Cerebellar cortex (tissue), 1 donor: ENCODE measurements at regions not wholly inside any gene's neighbourhood (a gene's known extent, or its start where the extent isn't known, plus 50 kb on each side); places are given as distances from the start of the nearest gene placed in this dataset.

Experiments used
- DNase-seq: peaks from one replicate; pipeline ENCODE4 v3.0.0-alpha.2; 2015; ENCODE audit warnings: low spot score

DNA sequence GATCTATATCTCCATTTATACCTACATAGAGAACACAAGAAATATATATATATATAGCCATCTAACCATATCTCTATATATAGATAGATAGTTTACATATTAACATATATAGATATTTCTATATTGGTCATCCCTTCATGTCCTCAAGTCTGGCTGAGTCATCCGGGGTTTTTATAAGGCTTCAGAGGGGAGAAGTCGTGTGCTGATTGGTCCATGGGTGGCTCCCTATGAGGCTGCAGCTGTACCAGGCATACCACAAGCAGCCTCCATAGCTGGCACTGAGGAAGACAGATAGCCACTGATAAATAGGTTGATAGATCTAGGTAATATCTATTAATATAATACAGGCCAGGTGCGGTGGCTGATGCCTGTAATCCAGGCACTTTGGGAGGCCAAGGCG, 618.3 kb upstream of the SETBP1 start:
- no peak for DNase-seq

DNA sequence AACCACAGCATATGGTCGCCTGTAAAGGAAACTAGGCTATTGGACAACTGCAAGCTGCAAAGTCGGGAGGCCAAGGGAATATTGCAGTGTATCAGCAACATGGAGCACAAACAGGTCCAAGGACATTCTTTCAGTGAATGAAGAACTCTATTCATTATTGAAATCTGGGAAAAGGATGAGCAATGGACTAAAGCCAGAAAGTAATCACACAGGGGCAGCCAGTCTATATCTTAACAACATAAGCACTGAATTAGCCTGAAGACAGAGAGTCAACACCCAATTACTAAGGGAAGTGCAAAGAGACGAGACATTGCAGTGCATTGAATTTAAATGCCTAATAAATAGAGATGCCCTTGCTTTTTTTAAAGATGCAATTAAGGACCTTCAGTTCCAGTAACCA, 615.5 kb upstream of the SETBP1 start:
- no peak for DNase-seq

DNA sequence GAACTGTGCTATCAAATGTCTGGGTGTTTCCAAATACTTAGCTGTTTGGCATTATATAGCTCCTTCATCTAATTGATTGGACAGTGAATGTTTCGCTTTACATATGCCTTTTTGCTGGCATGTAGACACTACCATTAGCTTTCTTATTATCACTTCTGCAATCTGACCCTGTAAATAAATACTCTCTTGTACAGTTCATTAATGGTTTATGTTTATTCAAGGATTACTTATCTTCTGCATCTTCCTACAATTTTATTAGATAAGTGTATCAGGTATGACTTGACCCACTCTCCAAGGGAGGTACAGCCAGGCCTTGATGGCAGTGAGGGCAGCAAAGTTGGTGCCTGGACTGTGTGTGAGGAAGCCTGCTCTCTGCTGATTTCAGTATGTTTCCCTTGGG, 614.1 kb upstream of the SETBP1 start:
- no peak for DNase-seq

DNA sequence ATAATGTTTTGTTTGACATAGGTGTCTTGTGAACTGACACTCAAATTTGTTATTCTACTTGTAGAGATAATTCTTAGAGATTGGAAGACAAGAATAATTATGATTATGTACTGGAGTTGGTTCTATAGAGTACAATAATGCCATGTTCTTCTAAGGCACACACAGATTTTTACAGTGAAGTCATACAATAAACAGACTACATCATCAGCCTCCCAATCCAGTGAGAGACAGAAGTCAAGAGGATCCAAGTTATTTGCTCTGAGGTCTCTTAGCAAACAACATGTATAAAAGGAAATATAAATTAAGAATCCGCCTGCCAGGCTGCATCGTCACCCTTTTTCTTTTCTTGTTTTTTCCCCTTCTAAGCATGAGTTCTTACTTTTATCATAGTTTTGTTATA, 613.5 kb upstream of the SETBP1 start:
- DNase-seq: no peak

DNA sequence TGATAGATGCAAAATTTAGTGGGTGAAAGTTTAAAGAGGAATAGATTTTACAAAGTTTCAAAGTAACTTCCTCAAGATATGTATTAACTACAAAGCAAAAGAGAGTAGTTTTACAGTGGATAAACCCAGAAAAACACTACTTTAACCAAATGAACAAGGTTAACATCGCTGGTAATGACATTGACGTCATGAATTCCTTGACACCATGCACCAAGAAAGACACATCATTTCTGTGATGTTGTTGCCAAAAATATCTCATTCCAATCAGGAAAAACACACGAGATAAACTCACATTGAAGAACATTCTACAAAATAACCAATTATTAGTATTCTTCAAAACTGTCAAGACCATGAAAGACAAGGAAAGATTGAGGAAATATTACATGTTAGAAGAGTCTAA, 605.6 kb upstream of the SETBP1 start:
- no peak for DNase-seq

DNA sequence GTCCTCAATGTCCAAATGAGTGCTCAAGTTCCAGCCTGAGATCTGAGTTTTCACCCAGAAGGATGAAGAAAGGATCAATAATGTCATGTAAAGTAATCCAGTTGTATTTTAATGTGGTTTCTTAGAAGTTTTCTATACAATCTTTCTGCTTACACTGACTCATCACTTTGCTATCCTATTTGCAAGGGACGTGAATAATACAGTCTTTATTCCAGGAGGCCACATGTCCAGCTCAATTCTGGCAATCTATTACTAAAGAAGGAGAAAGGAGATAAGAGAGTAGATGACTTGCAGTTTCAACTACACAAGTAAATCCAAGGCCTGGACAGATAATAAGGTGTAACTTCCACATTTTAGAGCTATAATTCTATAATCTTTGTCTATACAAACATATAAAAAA, 601.1 kb upstream of the SETBP1 start:
- DNase-seq: no peak

DNA sequence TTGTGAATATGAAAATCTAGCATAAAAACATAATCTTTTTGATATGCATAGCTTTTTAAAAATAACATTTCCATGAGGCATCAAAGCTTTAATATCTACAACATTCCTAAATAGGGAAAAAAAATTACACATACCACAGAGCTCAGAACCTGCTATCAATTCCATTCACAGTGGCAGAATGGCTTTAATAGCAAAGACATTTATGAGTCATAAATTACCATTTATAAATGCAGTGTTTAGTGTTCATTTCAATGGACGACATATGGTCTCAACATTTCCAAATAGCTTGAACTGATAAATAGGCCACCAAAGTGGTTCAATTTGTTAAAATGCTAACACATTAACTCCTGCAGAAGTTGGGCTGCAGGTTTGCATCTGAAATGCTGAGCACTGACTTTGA, 600.6 kb upstream of the SETBP1 start:
- DNase-seq: no peak

DNA sequence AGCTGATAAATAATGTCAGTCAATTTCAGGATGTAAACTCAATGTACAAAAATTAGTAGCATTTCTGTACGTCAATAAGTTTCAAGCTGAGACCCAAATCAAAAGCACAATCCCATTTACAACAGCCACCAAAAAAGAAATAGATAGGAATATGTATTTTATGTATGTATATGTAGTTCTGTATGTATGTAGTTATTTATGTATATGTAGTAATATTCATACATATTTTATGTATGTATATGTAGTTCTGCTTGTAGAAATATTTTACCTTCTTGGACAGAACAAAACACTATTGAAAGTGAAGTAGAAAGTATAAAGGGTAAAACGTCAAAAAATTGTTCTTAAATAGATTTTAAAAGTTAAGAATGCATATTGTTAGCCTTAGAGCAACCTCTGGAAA, 591.0 kb upstream of the SETBP1 start:
- DNase-seq: no peak

DNA sequence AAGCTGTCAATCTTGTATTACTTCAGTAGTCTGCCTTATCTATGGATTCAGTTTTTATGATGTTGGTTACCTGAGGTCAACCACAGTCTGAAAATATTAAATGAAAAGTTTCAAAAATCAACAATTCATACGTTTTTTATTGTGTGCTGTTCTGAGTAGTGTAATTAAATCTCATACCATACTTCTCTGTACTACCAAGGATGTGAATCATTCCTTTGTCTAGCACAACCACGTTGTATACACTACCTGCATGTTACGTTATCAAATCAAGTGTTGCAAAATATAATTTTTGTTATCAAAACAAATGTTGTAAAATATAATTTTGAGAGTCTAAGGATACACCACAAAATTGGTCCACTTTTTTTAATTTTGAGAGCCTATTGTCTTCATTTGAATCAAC, 590.2 kb upstream of the SETBP1 start:
- DNase-seq: no peak

DNA sequence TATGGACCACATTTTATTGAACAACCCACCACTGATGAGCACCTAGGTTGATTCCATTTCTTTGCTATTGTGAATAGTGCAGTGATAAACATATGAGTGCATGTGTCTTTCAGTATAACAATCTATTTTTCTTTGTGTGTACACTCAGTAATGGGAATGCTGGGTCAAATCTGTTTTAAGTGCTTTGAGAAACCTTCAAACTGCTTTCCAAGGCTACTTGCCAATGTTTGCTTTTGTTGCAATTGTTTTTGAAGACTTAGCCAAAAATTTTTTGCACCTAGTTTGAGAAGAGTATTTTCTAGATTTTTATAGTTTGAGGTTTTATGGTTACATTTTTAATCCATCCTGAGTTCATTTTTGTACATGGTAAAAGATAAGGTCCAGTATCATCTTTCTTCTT, 587.4 kb upstream of the SETBP1 start:
- no peak for DNase-seq

DNA sequence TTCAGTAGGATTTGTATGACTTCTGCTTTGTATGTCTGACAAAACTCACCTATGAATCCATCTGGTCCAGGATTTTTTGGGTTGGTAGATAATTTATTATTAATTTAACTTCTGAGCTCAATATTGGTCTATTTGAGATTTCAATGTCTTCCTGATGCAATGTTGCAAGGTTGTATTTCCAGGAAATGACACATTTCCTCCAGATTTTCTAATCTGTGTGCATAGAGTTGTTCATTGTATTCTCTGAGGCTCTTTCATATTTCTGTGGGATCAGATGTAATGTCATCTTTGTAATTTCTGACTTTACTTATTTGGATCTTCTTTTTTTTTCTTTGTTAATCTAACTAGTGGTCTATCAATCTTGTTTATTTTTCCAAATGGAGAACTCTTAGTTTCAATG, 584.7 kb upstream of the SETBP1 start:
- no peak for DNase-seq

DNA sequence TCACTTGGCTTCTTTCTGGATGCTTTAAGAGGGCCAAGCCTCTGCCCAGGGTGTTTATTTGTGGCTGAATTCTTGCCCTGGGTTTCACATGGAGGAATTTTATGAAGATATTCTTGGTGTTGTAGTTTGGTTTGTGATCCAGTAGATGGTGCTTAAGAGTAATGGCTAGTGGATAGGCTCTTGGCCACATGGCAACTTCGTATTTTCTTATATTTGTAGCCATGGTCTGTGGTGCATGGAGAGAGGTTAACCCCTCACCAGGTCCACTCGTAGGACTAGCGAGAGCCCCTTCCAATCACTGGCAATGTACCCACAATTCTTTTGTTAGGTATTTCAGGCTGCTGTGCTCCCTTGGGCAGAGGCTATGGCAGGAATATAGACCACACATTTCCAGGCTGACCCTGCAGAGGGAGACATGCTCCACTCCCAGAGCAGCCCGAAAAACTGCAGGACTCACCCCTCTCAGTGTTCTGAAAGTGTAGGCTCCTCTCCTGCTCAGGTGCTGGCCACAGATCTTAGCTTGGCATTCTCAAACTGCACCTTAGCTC, 582.1 kb upstream of the SETBP1 start:
- no peak for DNase-seq

DNA sequence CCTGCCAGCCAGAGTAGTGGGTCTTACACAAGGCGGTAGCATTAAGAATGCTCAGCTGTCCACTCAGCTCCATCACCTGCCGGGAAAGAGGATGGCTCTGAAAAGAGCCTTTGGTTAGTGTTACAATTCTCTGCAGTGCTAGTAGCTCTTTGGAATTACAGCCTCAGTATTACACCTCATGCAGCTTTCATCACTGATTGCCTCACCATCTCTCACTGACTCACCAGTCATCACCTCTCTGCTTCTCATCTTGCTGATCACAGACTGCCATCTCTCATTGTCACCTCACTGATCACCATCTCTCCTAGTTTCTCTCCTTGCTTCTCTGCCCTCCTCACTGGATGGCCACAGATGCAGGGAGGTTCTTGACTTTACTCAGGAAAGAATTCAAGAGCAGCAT, 573.5 kb upstream of the SETBP1 start:
- DNase-seq: no peak

DNA sequence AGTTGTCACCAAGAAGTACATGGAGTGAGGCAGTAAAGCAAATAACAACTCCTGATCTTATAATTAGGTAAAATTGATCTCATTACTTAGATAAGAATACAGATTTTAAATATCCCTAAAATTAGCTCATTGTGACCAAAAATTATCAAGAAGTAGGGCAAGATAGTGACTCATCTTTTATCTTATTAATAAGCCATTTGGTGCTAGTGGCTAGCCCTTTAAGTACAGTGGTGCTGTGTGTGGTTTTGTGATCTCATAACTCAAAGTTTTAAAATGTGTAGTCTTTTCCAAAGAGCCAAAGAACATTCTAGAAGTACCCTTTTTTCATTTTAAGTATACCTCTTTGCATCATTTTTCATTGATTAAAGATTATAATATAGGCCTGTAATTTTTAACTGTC, 569.4 kb upstream of the SETBP1 start:
- DNase-seq: no peak

DNA sequence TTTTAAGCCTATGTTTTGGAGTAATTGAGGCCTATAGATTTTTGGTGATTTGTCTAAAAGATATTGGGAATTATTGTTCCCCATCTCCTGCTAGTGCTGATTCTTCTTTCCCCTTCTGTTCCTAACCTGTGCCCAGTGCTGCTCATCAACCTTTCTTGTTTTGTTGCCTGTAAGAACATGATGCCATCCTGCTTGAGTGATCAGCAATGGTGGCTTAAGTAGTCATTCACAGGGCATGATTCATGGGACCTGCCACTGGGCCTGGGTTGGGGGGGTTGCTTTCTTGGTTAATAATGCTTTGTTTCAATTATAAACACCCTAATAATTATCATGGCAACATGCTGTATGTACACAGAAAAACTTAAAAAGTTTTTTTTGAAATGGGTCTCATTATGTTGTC, 562.9 kb upstream of the SETBP1 start:
- DNase-seq: no peak

DNA sequence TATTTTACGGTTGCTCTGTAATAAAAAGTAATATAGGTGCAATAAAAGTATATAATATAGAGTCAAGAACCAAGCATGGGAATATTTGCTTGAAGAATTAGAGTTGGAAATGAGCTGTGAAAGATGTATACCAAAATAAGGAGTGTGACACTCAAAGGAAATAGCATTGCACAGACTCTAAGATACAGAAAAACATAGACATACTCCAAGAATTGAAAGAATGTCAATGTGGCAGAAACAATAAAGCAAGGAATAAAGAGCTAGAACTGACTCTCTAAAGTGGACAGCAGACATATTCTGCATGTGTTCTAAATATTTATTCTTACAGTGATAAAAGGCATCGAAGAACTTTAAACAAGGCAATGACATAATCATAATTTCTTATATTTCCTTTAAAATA, 561.1 kb upstream of the SETBP1 start:
- DNase-seq: no peak

DNA sequence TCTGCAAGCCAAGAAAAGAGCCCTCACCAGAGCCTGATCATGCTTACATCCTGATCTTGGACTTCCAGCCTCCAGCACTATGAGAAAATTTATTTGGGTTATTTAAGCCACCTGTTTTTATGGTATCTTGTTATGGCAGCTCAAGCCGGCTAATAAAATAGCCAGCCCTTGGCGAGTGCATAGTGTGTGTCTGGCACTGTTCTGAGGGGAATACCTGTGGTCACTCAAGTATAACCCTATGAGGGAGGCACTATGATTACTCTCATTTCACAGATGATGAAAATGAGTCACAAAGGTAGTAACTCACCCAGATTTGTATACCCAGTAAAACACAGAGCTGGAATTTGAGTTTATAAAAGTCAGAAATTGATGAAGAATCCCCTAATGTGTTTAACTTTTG, 556.9 kb upstream of the SETBP1 start:
- DNase-seq: no peak

DNA sequence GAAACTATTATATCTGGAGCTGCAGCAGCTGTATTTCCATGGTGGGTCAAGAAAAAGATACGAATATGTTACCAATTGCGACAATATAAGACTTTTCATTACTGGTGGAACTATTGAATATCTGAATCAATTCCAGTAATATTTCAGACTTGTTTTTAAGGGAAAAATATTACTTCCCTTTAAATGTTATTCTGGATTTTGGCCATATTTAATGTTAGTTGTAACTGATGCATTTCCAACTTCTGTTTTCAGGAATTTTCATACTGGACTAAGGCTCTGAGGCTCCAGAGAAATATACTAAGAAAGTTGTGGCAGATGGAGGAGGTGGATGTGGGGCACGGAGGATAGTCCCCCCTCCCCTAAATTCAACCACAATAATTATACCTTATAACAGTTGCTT, 555.2 kb upstream of the SETBP1 start:
- DNase-seq: no peak

DNA sequence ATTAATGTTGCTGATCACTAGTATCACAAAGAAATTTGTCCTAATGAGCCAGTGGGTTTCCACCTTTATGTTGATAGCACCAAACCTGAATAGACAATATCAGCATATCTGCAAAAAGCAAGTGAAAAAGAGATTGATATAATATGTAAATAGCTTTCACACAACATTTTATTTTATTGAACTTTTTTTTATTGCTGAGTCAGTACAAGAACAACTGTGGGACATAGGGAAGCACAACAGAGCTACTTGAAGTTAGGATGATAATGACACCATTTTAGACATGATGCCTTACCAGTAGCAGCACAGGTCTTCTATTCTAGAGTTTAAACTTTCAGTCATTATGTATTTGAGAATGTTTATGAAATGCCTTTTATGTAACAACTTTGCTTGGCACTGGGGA, 554.1 kb upstream of the SETBP1 start:
- DNase-seq: no peak

DNA sequence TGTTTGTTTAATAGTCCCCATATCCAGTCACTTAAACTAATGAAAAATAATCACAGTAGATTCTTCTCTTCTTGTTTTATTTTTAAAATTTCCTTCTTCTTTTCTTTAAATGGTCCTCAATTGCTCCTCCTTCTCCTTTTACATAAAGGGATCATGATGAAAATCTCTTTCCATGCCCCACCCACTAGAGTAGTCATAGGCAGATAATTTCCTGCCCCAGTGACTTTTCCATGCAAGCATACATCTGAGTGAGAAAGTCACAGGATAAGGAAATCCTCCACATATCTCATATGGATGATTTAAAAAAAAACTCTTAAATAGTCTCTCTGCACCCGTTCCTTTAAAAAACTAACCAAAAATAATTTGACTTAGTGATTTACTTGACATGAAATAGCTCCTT, 552.3 kb upstream of the SETBP1 start:
- DNase-seq: no peak

DNA sequence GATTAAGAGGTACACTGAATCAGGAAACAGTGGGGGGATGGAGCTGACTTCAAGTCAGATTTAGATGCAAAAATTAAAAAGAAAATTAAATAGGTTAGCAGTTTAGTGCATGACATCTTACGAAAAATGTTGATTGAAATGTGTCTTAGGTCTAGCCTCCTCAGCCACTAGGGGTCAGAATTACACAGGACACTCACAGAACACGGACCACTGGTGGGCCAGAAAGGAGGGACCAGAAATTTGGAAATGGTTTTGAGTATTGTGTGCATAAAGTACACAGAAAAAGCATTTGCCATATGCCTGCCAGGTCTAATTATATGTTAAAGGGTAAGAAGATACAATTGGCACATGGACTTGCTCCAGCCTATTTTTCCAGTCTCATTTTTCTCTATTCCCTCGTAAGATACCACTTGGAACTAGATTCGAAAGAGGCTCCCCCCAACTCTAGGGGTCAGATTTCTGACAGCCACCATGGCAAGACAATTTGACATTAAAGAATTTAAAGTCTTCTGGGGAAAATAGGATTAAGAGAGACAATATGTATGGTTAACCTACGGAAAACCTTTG, 550.2 kb upstream of the SETBP1 start:
- DNase-seq: peak; percentile 13

DNA sequence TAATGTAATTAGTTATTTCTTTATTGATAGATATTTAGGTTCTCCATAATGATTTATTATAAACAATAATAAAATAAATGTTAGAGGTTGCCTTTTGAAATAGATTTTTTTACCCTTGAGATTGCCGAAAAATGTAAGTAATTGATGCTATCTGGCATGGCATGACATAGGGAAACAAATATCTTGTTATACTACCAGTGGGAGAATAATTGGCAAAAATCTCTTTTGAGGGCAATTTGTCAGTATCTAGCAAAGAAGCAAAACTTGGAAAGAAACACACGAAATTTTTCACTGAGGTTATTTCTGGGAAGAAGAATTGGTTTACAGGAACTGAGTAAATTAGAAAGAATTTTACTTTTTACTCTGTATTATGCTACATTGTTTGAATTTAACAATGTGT, 547.2 kb upstream of the SETBP1 start:
- no peak for DNase-seq

DNA sequence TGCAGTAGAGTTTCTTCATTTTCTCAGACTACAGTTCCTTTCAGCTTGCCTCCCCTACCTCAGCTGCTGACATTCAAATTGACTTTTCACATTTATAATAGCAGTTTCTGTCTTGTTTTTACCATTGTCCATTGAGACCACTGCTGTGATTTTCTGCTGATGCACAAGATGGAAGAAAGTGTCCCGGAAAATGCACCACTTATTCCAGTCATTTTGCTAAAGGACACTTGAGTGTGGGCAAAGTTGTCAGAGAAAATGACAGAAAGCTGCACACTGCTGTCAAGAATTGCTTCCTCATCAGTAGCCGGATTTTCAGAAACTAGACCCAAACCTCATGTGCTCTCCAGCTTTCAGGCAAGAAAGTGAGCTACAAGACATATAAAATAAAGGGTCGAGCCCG, 546.2 kb upstream of the SETBP1 start:
- no peak for DNase-seq

DNA sequence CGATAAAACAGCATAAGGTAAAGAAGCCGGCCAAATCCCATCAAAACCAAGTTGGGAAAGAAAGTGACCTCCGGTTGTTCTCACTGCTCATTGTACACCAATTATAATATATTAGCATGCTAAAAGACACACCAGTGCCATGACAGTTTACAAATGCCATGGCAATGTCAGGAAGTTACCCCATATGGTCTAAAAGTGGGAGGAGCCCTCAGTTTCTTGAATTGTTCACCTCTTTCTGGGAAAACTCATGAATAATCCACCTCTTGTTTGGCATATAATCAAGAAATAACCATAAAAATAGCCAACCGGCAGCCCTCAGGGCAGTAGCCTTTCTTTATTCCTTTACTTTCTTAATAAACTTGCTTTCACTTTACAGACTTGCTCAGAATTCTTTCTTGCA, 544.9 kb upstream of the SETBP1 start:
- no peak for DNase-seq

DNA sequence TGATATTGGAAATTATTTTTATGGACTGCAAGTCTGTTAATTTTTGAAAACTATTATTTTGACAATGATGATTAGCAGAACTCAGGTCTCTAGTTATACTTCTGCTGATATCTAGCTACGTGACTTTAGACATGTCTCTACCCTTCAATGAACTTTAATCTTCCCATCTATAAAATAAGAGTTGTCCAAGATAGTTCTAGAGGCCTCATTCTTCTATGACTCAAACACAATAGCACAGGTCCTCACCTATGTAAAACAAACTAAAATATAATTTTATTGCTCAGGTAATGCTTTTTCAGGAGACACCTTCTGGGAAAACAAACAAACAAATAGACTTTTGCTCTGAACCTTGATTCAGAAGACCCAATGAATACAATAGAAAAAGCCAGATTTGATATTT, 544.4 kb upstream of the SETBP1 start:
- DNase-seq: no peak
